Uterus (tissue), 2 donors: ENCODE measurements at regions not wholly inside any gene's neighbourhood (a gene's known extent, or its start where the extent isn't known, plus 50 kb on each side); places are given as distances from the start of the nearest gene placed in this dataset.

Experiments used
- POLR2A ChIP-seq, 2 donors: fragments of 450-650 bp; IDR thresholded peaks; one replicate each; pipeline ENCODE4 v1.6.1; 2016; ENCODE audit warnings: antibody characterized with exemption in 2 of 2, mild to moderate bottlenecking in 1 of 2, moderate library complexity in 1 of 2
- TF ChIP-seq, protein P1 (sequence below), 4 experiments: fragments of 200-600 bp in 2 of 4; fragments of 450-650 bp in 2 of 4; sonication (generic) in 2 of 4; IDR thresholded peaks; one replicate each; pipeline ENCODE4 v1.5.1; 2016 to 2019; ENCODE audit warnings: antibody characterized with exemption in 4 of 4, mild to moderate bottlenecking in 2 of 4, moderate library complexity in 1 of 4

DNA sequence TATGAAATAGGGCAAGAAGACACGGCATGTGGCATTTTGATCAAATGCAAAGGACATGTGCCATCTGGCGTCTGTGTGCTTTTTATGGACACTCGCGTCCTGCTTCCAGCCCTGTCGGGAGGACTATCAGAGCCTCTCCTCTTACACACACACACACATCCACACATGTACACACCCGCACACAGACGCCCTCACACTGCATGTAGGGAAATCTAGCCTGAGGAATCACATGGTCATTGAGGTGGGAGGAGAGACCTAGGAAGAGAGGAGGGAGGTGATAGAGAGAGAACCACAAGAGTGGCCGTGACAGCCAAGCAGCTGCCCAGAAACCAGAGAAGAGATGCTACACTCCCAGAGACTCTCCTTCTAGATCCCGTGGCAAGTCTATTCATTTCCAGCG lies 105.9 kb upstream of the CDYL start:
- TF ChIP-seq, protein P1, sequence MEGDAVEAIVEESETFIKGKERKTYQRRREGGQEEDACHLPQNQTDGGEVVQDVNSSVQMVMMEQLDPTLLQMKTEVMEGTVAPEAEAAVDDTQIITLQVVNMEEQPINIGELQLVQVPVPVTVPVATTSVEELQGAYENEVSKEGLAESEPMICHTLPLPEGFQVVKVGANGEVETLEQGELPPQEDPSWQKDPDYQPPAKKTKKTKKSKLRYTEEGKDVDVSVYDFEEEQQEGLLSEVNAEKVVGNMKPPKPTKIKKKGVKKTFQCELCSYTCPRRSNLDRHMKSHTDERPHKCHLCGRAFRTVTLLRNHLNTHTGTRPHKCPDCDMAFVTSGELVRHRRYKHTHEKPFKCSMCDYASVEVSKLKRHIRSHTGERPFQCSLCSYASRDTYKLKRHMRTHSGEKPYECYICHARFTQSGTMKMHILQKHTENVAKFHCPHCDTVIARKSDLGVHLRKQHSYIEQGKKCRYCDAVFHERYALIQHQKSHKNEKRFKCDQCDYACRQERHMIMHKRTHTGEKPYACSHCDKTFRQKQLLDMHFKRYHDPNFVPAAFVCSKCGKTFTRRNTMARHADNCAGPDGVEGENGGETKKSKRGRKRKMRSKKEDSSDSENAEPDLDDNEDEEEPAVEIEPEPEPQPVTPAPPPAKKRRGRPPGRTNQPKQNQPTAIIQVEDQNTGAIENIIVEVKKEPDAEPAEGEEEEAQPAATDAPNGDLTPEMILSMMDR (IDR thresholded peaks at IDR 0.05), result no peak
- TF ChIP-seq POLR2A (IDR thresholded peaks at IDR 0.05), result no peak
